WTC11 (cell line): ENCODE measurements at regions not wholly inside any gene's neighbourhood (a gene's known extent, or its start where the extent isn't known, plus 50 kb on each side); places are given as distances from the start of the nearest gene placed in this dataset.

Source experiments
- ATAC-seq: fragments of 200-7000 bp; cut with Tn5 transposase; 2 replicates; pipeline ENCODE4 v1.10.0; 2021; ENCODE audit warnings: mild to moderate bottlenecking, moderate library complexity
- CTCF ChIA-PET: fragments of 300-600 bp; sonication (Branson Sonifier 250); formaldehyde crosslinking; loops from one replicate; lab custom pipeline; 2021; ENCODE audit warnings: antibody characterized with exemption; lab: Charles Lee
- POLR2A ChIA-PET: fragments of 350-600 bp; sonication (Branson Sonifier 250); formaldehyde crosslinking; loops from one replicate; lab custom pipeline; 2021; ENCODE audit warnings: antibody characterized with exemption; lab: Charles Lee
- DNase-seq: peaks from one replicate; pipeline ENCODE4 v3.0.0; 2021; ENCODE audit warnings: low spot score
- H3K27ac Mint-ChIP-seq: 2 replicates; pipeline ENCODE4 v1.8.0; 2021; ENCODE audit warnings: mixed read lengths
- H3K27me3 Mint-ChIP-seq: 2 replicates; pipeline ENCODE4 v1.8.0; 2021; ENCODE audit warnings: low read depth, mild to moderate bottlenecking, moderate library complexity, mixed read lengths
- H3K36me3 Mint-ChIP-seq: 2 replicates; pipeline ENCODE4 v1.8.0; 2021; ENCODE audit warnings: mixed read lengths
- H3K4me1 Mint-ChIP-seq: 2 replicates; pipeline ENCODE4 v1.8.0; 2022; ENCODE audit warnings: mixed read lengths
- H3K4me3 Mint-ChIP-seq: 2 replicates; pipeline ENCODE4 v1.8.0; 2021; ENCODE audit warnings: mild to moderate bottlenecking, moderate library complexity, mixed read lengths
- H3K9me3 Mint-ChIP-seq: 2 replicates; pipeline ENCODE4 v1.8.0; 2021; ENCODE audit warnings: mixed read lengths
- ATF1 ChIP-seq: sonication (generic); formaldehyde crosslinking; IDR thresholded peaks from 2 replicates; pipeline ENCODE4 v1.8.1; 2023; ENCODE audit warnings: mild to moderate bottlenecking, moderate library complexity, missing genetic modification reagents
- CBFB ChIP-seq: sonication (generic); formaldehyde crosslinking; IDR thresholded peaks from 2 replicates; pipeline ENCODE4 v1.8.1; 2022; ENCODE audit warnings: mild to moderate bottlenecking, low read depth, missing genetic modification reagents
- ESRRA ChIP-seq: sonication (generic); formaldehyde crosslinking; IDR thresholded peaks from 2 replicates; pipeline ENCODE4 v1.8.1; 2022; ENCODE audit warnings: mild to moderate bottlenecking, missing genetic modification reagents, borderline replicate concordance
- ETV6 ChIP-seq: sonication (generic); formaldehyde crosslinking; IDR thresholded peaks from 2 replicates; pipeline ENCODE4 v1.8.1; 2022; ENCODE audit warnings: mild to moderate bottlenecking, missing genetic modification reagents
- GRHL2 ChIP-seq: fragments of 250-450 bp; sonication (Bioruptor Pico); IDR thresholded peaks from 2 replicates; pipeline ENCODE4 v1.8.0; 2022; ENCODE audit warnings: mild to moderate bottlenecking, moderate library complexity; ENCODE audit not compliant: insufficient replicate concordance, severe bottlenecking
- GTF2I ChIP-seq: fragments of 250-450 bp; sonication (Bioruptor Pico); conservative IDR thresholded peaks from 2 replicates; pipeline ENCODE4 v1.4.0; 2021; ENCODE audit warnings: mild to moderate bottlenecking
- HMGA2 ChIP-seq: fragments of 250-450 bp; sonication (Bioruptor Pico); IDR thresholded peaks from 2 replicates; pipeline ENCODE4 v1.4.0; 2021; ENCODE audit warnings: mild to moderate bottlenecking, moderate library complexity
- IRF2 ChIP-seq: sonication (generic); formaldehyde crosslinking; IDR thresholded peaks from 2 replicates; pipeline ENCODE4 v1.8.0; 2022; ENCODE audit warnings: low read depth, missing genetic modification reagents, borderline replicate concordance
- JAZF1 ChIP-seq: fragments of 250-450 bp; sonication (Bioruptor Pico); IDR thresholded peaks from 2 replicates; pipeline ENCODE4 v1.9.0; 2021; ENCODE audit warnings: moderate library complexity, mild to moderate bottlenecking, inconsistent platforms
- KAT7 ChIP-seq: sonication (generic); formaldehyde crosslinking; IDR thresholded peaks from 2 replicates; pipeline ENCODE4 v1.8.1; 2023; ENCODE audit warnings: missing genetic modification reagents, mild to moderate bottlenecking, borderline replicate concordance
- MYBL2 ChIP-seq: sonication (generic); formaldehyde crosslinking; IDR thresholded peaks from 2 replicates; pipeline ENCODE4 v1.8.1; 2023; ENCODE audit warnings: mild to moderate bottlenecking, moderate library complexity, missing genetic modification reagents
- NFATC4 ChIP-seq: fragments of 250-450 bp; sonication (Bioruptor Pico); IDR thresholded peaks from 2 replicates; pipeline ENCODE4 v1.9.0; 2021; ENCODE audit warnings: mild to moderate bottlenecking
- NR1H2 ChIP-seq: sonication (generic); formaldehyde crosslinking; IDR thresholded peaks from 2 replicates; pipeline ENCODE4 v1.9.0; 2021; ENCODE audit warnings: mild to moderate bottlenecking, moderate library complexity, missing genetic modification reagents
- OVOL2 ChIP-seq: fragments of 250-450 bp; sonication (Bioruptor Pico); IDR thresholded peaks from 2 replicates; pipeline ENCODE4 v1.9.0; 2021; ENCODE audit warnings: mild to moderate bottlenecking, borderline replicate concordance
- RELA ChIP-seq: sonication (generic); formaldehyde crosslinking; IDR thresholded peaks from 2 replicates; pipeline ENCODE4 v1.8.1; 2022; ENCODE audit warnings: missing genetic modification reagents, mild to moderate bottlenecking, borderline replicate concordance
- SMAD3 ChIP-seq: sonication (generic); formaldehyde crosslinking; IDR thresholded peaks from 2 replicates; pipeline ENCODE4 v1.8.0; 2022; ENCODE audit warnings: missing genetic modification reagents, mild to moderate bottlenecking, borderline replicate concordance
- SOX15 ChIP-seq: fragments of 250-450 bp; sonication (Bioruptor Pico); IDR thresholded peaks from 2 replicates; pipeline ENCODE4 v1.9.0; 2021; ENCODE audit warnings: mild to moderate bottlenecking
- TCF7 ChIP-seq: sonication (generic); formaldehyde crosslinking; IDR thresholded peaks from 2 replicates; pipeline ENCODE4 v1.8.0; 2022; ENCODE audit warnings: mild to moderate bottlenecking, low read depth, missing genetic modification reagents, moderate library complexity
- TEAD4 ChIP-seq: sonication (generic); formaldehyde crosslinking; IDR thresholded peaks from 2 replicates; pipeline ENCODE4 v1.8.0; 2022; ENCODE audit warnings: mild to moderate bottlenecking, missing genetic modification reagents
- USF2 ChIP-seq: sonication (generic); formaldehyde crosslinking; IDR thresholded peaks from 2 replicates; pipeline ENCODE4 v1.8.1; 2023; ENCODE audit warnings: mild to moderate bottlenecking, missing genetic modification reagents, moderate library complexity
- ZNF121 ChIP-seq: sonication (generic); formaldehyde crosslinking; IDR thresholded peaks from 2 replicates; pipeline ENCODE4 v1.8.0; 2023; ENCODE audit warnings: missing genetic modification reagents
- ZNF219 ChIP-seq: sonication (generic); formaldehyde crosslinking; IDR thresholded peaks from 2 replicates; pipeline ENCODE4 v1.8.0; 2023; ENCODE audit warnings: missing genetic modification reagents, mild to moderate bottlenecking, borderline replicate concordance
- ZNF263 ChIP-seq: sonication (generic); formaldehyde crosslinking; IDR thresholded peaks from 2 replicates; pipeline ENCODE4 v1.8.1; 2022; ENCODE audit warnings: low read depth, mild to moderate bottlenecking, moderate library complexity, missing genetic modification reagents
- ZNF416 ChIP-seq: fragments of 250-450 bp; sonication (Bioruptor Pico); IDR thresholded peaks from 2 replicates; pipeline ENCODE4 v1.9.0; 2021; ENCODE audit warnings: mild to moderate bottlenecking, inconsistent platforms
- ZNF423 ChIP-seq: fragments of 250-450 bp; sonication (Bioruptor Pico); IDR thresholded peaks from 2 replicates; pipeline ENCODE4 v2.1.2; 2022; ENCODE audit warnings: mild to moderate bottlenecking, moderate library complexity
- TF ChIP-seq, protein P1 (sequence below): sonication (generic); formaldehyde crosslinking; IDR thresholded peaks from 2 replicates; pipeline ENCODE4 v1.8.0; 2022; ENCODE audit warnings: mild to moderate bottlenecking, missing genetic modification reagents
- TF ChIP-seq, protein P2 (sequence below): sonication (generic); formaldehyde crosslinking; IDR thresholded peaks from 2 replicates; pipeline ENCODE4 v1.8.1; 2023; ENCODE audit warnings: mild to moderate bottlenecking, missing genetic modification reagents, borderline replicate concordance
- TF ChIP-seq, protein P3 (sequence below): sonication (generic); formaldehyde crosslinking; IDR thresholded peaks from 2 replicates; pipeline ENCODE4 v1.8.1; 2023; ENCODE audit warnings: mild to moderate bottlenecking, missing genetic modification reagents

DNA sequence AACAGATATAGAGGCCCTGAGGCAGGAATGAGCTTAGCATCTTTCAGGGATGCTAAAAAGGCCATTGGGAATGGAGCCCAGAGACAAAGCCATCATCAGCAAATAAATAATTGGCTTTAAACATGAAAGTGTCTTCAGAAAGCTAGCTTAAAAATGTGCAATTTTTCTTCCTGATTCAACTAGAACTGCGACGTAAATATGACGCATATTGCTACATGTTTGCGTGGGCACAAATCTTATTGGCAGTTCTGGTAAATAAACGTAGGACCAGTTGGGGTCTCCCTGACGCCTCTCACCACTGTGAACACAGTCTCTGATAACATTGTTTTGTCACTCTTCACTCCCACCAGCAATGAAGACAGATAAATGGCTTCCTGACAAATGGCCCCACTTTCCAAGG lies 97.3 kb upstream of the SRD5A3 start (continued):
- no peak for TF ChIP-seq GTF2I (CRISPR knock-in tag)
- TF ChIP-seq, all 79 proteins: peak for 0

DNA sequence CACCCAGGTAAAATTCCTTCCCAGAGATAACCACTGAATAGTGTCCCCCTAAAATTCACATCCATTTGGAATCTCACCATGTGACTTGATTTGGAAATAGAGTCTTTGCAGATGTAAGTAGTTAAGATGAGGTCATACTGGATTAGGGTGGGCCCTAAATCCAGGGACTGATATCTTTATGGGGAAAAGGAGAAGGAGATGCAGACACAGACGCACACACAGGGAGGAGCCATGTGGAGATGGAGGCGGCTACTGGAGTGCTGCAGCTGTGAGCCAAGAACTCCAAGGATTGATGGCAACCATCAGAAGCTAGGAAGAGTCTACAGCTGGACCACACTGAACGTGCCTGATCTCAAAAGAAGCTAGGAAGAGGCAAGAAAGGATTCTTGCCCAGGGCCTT lies 96.6 kb upstream of the SRD5A3 start:
- no peak overlapping the region for H3K4me3 Mint-ChIP-seq

GRCh38 chr4:55251342-55251741 lies 94.7 kb upstream of the SRD5A3 start:
- ChIA-PET POLR2A (no interaction called here), CTCF (interaction anchor here (1.4 kb wide), 1 partner anchor 65 kb away, joined by 7 read pairs; no protein-coding TSS in a partner anchor)
- no peak overlapping the region for H3K27ac Mint-ChIP-seq
- H3K27me3 Mint-ChIP-seq, result no peaks in the 10 kb centered on the region
- H3K4me3 Mint-ChIP-seq, result no peak overlapping the region
- ATAC-seq, result peak; percentile 38
- DNase-seq, result no peak
- no peaks in the 10 kb centered on the region for H3K36me3 Mint-ChIP-seq
- TF ChIP-seq ZNF219 (CRISPR knock-in tag) (no peak), CBFB (CRISPR knock-in tag) (no peak), ETV6 (CRISPR knock-in tag) (no peak), ZNF423 (CRISPR knock-in tag) (no peak), MYBL2 (CRISPR knock-in tag) (no peak), IRF2 (CRISPR knock-in tag) (no peak), JAZF1 (no peak), ZNF416 (CRISPR knock-in tag) (no peak), GRHL2 (CRISPR knock-in tag) (no peak), HMGA2 (CRISPR knock-in tag) (no peak), SOX15 (no peak), RELA (CRISPR knock-in tag) (no peak), ZNF263 (CRISPR knock-in tag) (no peak), ATF1 (no peak)
- TF ChIP-seq, protein P1, sequence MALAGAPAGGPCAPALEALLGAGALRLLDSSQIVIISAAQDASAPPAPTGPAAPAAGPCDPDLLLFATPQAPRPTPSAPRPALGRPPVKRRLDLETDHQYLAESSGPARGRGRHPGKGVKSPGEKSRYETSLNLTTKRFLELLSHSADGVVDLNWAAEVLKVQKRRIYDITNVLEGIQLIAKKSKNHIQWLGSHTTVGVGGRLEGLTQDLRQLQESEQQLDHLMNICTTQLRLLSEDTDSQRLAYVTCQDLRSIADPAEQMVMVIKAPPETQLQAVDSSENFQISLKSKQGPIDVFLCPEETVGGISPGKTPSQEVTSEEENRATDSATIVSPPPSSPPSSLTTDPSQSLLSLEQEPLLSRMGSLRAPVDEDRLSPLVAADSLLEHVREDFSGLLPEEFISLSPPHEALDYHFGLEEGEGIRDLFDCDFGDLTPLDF (CRISPR knock-in tag), result no peak
- H3K9me3 Mint-ChIP-seq, result 0 out of 2 replicates have a peak, but pooled peaks cover 3% of the 10 kb centered on the region
- H3K4me1 Mint-ChIP-seq, result peaks cover 33% of the 10 kb centered on the region

More for the DNA sequence above, 96.6 kb upstream of the SRD5A3 start:
- Mint-ChIP-seq H3K27ac (no peak overlapping the region), H3K4me1 (peaks cover 26% of the 10 kb centered on the region), H3K9me3 (0 out of 2 replicates have a peak, but pooled peaks cover 3% of the 10 kb centered on the region), H3K27me3 (no peaks in the 10 kb centered on the region), H3K36me3 (no peaks in the 10 kb centered on the region)
- DNase-seq, result no peak
- ChIA-PET CTCF (no interaction called here), POLR2A (no interaction called here)
- ATAC-seq, result no peak
- TF ChIP-seq KAT7 (CRISPR knock-in tag) (no peak), CBFB (CRISPR knock-in tag) (no peak), ZNF121 (no peak), ATF1 (no peak), GRHL2 (CRISPR knock-in tag) (no peak), USF2 (CRISPR knock-in tag) (no peak), OVOL2 (CRISPR knock-in tag) (no peak), SMAD3 (CRISPR knock-in tag) (no peak), ETV6 (CRISPR knock-in tag) (no peak), IRF2 (CRISPR knock-in tag) (no peak), NR1H2 (no peak), TEAD4 (CRISPR knock-in tag) (no peak), ESRRA (CRISPR knock-in tag) (no peak), ZNF423 (CRISPR knock-in tag) (no peak), SOX15 (no peak), NFATC4 (no peak), TCF7 (CRISPR knock-in tag) (no peak)
- TF ChIP-seq, protein P2, sequence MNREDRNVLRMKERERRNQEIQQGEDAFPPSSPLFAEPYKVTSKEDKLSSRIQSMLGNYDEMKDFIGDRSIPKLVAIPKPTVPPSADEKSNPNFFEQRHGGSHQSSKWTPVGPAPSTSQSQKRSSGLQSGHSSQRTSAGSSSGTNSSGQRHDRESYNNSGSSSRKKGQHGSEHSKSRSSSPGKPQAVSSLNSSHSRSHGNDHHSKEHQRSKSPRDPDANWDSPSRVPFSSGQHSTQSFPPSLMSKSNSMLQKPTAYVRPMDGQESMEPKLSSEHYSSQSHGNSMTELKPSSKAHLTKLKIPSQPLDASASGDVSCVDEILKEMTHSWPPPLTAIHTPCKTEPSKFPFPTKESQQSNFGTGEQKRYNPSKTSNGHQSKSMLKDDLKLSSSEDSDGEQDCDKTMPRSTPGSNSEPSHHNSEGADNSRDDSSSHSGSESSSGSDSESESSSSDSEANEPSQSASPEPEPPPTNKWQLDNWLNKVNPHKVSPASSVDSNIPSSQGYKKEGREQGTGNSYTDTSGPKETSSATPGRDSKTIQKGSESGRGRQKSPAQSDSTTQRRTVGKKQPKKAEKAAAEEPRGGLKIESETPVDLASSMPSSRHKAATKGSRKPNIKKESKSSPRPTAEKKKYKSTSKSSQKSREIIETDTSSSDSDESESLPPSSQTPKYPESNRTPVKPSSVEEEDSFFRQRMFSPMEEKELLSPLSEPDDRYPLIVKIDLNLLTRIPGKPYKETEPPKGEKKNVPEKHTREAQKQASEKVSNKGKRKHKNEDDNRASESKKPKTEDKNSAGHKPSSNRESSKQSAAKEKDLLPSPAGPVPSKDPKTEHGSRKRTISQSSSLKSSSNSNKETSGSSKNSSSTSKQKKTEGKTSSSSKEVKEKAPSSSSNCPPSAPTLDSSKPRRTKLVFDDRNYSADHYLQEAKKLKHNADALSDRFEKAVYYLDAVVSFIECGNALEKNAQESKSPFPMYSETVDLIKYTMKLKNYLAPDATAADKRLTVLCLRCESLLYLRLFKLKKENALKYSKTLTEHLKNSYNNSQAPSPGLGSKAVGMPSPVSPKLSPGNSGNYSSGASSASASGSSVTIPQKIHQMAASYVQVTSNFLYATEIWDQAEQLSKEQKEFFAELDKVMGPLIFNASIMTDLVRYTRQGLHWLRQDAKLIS, result no peak
- TF ChIP-seq, protein P3, sequence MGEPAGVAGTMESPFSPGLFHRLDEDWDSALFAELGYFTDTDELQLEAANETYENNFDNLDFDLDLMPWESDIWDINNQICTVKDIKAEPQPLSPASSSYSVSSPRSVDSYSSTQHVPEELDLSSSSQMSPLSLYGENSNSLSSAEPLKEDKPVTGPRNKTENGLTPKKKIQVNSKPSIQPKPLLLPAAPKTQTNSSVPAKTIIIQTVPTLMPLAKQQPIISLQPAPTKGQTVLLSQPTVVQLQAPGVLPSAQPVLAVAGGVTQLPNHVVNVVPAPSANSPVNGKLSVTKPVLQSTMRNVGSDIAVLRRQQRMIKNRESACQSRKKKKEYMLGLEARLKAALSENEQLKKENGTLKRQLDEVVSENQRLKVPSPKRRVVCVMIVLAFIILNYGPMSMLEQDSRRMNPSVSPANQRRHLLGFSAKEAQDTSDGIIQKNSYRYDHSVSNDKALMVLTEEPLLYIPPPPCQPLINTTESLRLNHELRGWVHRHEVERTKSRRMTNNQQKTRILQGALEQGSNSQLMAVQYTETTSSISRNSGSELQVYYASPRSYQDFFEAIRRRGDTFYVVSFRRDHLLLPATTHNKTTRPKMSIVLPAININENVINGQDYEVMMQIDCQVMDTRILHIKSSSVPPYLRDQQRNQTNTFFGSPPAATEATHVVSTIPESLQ, result no peak
- TF ChIP-seq, all 79 proteins: peak for 0
